C4-2B (cell line): ENCODE measurements at regions not wholly inside any gene's neighbourhood (a gene's known extent, or its start where the extent isn't known, plus 50 kb on each side); places are given as distances from the start of the nearest gene placed in this dataset.
"Not testable (repeated sequence)": the region's sequence is repeated elsewhere in the genome, so short reads cannot be mapped to it uniquely, and the experiment has no call there.

ENCODE experiments used
- H3K27ac ChIP-seq: fragments of 450-650 bp; 2 replicates; pipeline ENCODE4 v1.5.1; 2017
- CTCF ChIP-seq: fragments of 450-650 bp; conservative IDR thresholded peaks from 2 replicates; pipeline ENCODE4 v1.5.1; 2017; ENCODE audit warnings: mild to moderate bottlenecking
- ZFX ChIP-seq: fragments of 450-650 bp; IDR thresholded peaks from 2 replicates; pipeline ENCODE4 v1.6.1; 2017

- TF ChIP-seq ZFX (no peak), CTCF (no peak)
- no peak overlapping the region for H3K27ac ChIP-seq
These were observed 97.0 kb upstream of the FAM20C start for GRCh38 chr7:95180-95862.

GRCh38 chr7:95863-96260 lies 96.5 kb upstream of the FAM20C start:
- TF ChIP-seq ZFX (no peak), CTCF (no peak)
- H3K27ac ChIP-seq: no peak overlapping the region

- TF ChIP-seq CTCF (no peak), ZFX (no peak)
- no peak overlapping the region for H3K27ac ChIP-seq
These were observed 95.5 kb upstream of the FAM20C start for GRCh38 chr7:96861-97260.

GRCh38 chr7:97310-97841 lies 95.0 kb upstream of the FAM20C start:
- TF ChIP-seq CTCF (no peak), ZFX (no peak)
- no peak overlapping the region for H3K27ac ChIP-seq

- TF ChIP-seq CTCF: no peak
- no peak for TF ChIP-seq ZFX
- H3K27ac ChIP-seq: no peak overlapping the region
These were observed 91.0 kb upstream of the FAM20C start for GRCh38 chr7:101146-102046.

GRCh38 chr7:102047-102711 lies 90.2 kb upstream of the FAM20C start:
- no peak overlapping the region for H3K27ac ChIP-seq
- TF ChIP-seq ZFX (no peak), CTCF (no peak)

- TF ChIP-seq ZFX: no peak
- TF ChIP-seq CTCF: no peak
- no peak overlapping the region for H3K27ac ChIP-seq
These were observed 89.7 kb upstream of the FAM20C start for GRCh38 chr7:102721-103120.

GRCh38 chr7:103981-104380 lies 88.4 kb upstream of the FAM20C start:
- not testable (repeated sequence) for H3K27ac ChIP-seq
